K562 (cell line): ENCODE measurements at regions not wholly inside any gene's neighbourhood (a gene's known extent, or its start where the extent isn't known, plus 50 kb on each side); places are given as distances from the start of the nearest gene placed in this dataset.

Source experiments
- ATAC-seq: fragments of 200-7000 bp; cut with Tn5 transposase; 3 replicates; pipeline ENCODE4 v1.9.1; 2020; ENCODE audit warnings: moderate library complexity
- BruUV-seq: library from RNA; stranded (reverse); fragments of 400-500 nt; replicated peaks from 2 replicates; lab custom pipeline; 2021; lab: Mats Ljungman, UMichigan
- CTCF ChIA-PET: fragments of 300-600 bp; formaldehyde crosslinking; extraction: SDS; loops from one replicate; lab custom pipeline; 2021; ENCODE audit warnings: low intra/inter-chr PET ratio; lab: Yijun Ruan, JAX
- POLR2A ChIA-PET: fragments of 300-600, 350-650 bp; sonication (Branson Sonifier 250); formaldehyde crosslinking; extraction: SDS; loops from one replicate; lab custom pipeline; 2021; ENCODE audit warnings: antibody characterized with exemption, inconsistent platforms; lab: Yijun Ruan, JAX
- DNase-seq, 4 experiments: peaks; one replicate each; pipeline versions ENCODE4 v3.0.0 to v3.0.0-alpha.2; 2011 to 2018; ENCODE audit warnings: low spot score in 3 of 4, mixed read lengths in 3 of 4; ENCODE audit errors: extremely low read depth in 1 of 4
- FAIRE-seq: peaks from 2 replicates; lab custom pipeline; 2011; peaks lifted over from hg19 to GRCh38; lab: Jason Lieb, UNC
- H2AFZ ChIP-seq: 2 replicates; pipeline ENCODE4 v1.6.0; 2011; ENCODE audit warnings: low read depth, low read length, control low read depth, inconsistent platforms
- H3K27ac ChIP-seq: fragments of 200-600 bp; 3 replicates; pipeline ENCODE4 v1.8.0; 2011; ENCODE audit warnings: low read depth, mild to moderate bottlenecking, control low read depth, inconsistent platforms, low read length, moderate library complexity, mixed read lengths; ENCODE audit errors: extremely low read depth
- H3K27me3 ChIP-seq, 2 experiments: fragments of 300-600 bp in 1 of 2; 2 replicates in 1 of 2; 3 replicates in 1 of 2; pipeline versions ENCODE4 v1.6.0 to v1.8.0; 2011; ENCODE audit warnings: inconsistent platforms in 2 of 2, low read length in 2 of 2, mild to moderate bottlenecking in 1 of 2, mixed read lengths in 1 of 2, moderate library complexity in 1 of 2; ENCODE audit not compliant: control insufficient read depth in 2 of 2, insufficient read depth in 2 of 2
- H3K36me3 ChIP-seq: fragments of 300-600 bp; 3 replicates; pipeline ENCODE4 v1.8.0; 2011; ENCODE audit warnings: mild to moderate bottlenecking, low read length, inconsistent platforms; ENCODE audit not compliant: control insufficient read depth, insufficient read depth
- H3K4me1 ChIP-seq, 2 experiments: fragments of 200-600 bp in 1 of 2; replicated peaks in 1 of 2; 2 replicates in 1 of 2; 3 replicates in 1 of 2; pipeline versions ENCODE4 v1.5.1 to v1.8.0; 2011; ENCODE audit warnings: inconsistent platforms in 2 of 2, low read length in 2 of 2, mild to moderate bottlenecking in 1 of 2, mixed read lengths in 1 of 2, moderate library complexity in 1 of 2; ENCODE audit not compliant: control insufficient read depth in 2 of 2, insufficient read depth in 2 of 2
- H3K4me2 ChIP-seq: 2 replicates; pipeline ENCODE4 v1.6.1; 2011; ENCODE audit warnings: low read length, control low read depth, inconsistent platforms, mixed read lengths; ENCODE audit not compliant: insufficient read depth
- H3K4me3 ChIP-seq: fragments of 200-600 bp; sonication (generic), shearing (Covaris generic); 2 replicates; pipeline ENCODE4 v1.5.1; 2016; ENCODE audit warnings: control low read depth, inconsistent platforms
- H3K79me2 ChIP-seq: fragments of 200-600 bp; 3 replicates; pipeline ENCODE4 v1.8.0; 2011; ENCODE audit warnings: low read length, inconsistent platforms; ENCODE audit not compliant: control insufficient read depth, insufficient read depth
- H3K9ac ChIP-seq, 2 experiments: 2 replicates each; pipeline versions ENCODE4 v1.6.0 to v1.6.1; 2011; ENCODE audit warnings: low read depth in 2 of 2, low read length in 2 of 2, control low read depth in 1 of 2, inconsistent platforms in 1 of 2, mild to moderate bottlenecking in 1 of 2, mixed read lengths in 1 of 2; ENCODE audit not compliant: insufficient read depth in 1 of 2
- H3K9me1 ChIP-seq: one replicate; pipeline ENCODE4 v1.6.0; 2011; ENCODE audit warnings: inconsistent platforms, mild to moderate bottlenecking, low read length, moderate library complexity; ENCODE audit not compliant: control insufficient read depth, insufficient read depth
- H3K9me3 ChIP-seq: replicated peaks from 2 replicates; pipeline ENCODE4 v1.5.1; 2011; ENCODE audit warnings: low read depth, low read length, inconsistent platforms; ENCODE audit not compliant: control insufficient read depth, insufficient read depth
- H4K20me1 ChIP-seq: replicated peaks from 2 replicates; pipeline ENCODE4 v1.6.1; 2011; ENCODE audit warnings: low read length, inconsistent platforms, mixed read lengths; ENCODE audit not compliant: control insufficient read depth, insufficient read depth
- CHCHD3 ChIP-seq: fragments of 250-450 bp; sonication (Bioruptor Pico); IDR thresholded peaks from 2 replicates; pipeline ENCODE4 v2.1.2; 2022; ENCODE audit warnings: mild to moderate bottlenecking
- CHD4 ChIP-seq: fragments of 200-600 bp; sonication (generic); IDR thresholded peaks from 3 replicates; pipeline ENCODE4 v1.6.1; 2012; ENCODE audit warnings: low read depth, mild to moderate bottlenecking, mixed read lengths, low read length, inconsistent platforms; ENCODE audit not compliant: insufficient read depth, insufficient replicate concordance, poor library complexity, severe bottlenecking
- CTBP1 ChIP-seq: fragments of 450-650 bp; IDR thresholded peaks from 2 replicates; pipeline ENCODE4 v1.6.1; 2016; ENCODE audit warnings: borderline replicate concordance
- DEAF1 ChIP-seq: fragments of 450-650 bp; formaldehyde crosslinking; IDR thresholded peaks from 2 replicates; pipeline ENCODE4 v1.4.0; 2020; ENCODE audit warnings: mild to moderate bottlenecking, moderate library complexity
- EGR1 ChIP-seq: fragments of 450-650 bp; conservative IDR thresholded peaks from 2 replicates; pipeline ENCODE4 v1.6.1; 2017; ENCODE audit warnings: mild to moderate bottlenecking
- ETS2 ChIP-seq: IDR thresholded peaks from 2 replicates; pipeline ENCODE4 v1.6.1; 2016; ENCODE audit warnings: borderline replicate concordance, missing genetic modification characterization, mild to moderate bottlenecking, moderate library complexity, missing compliant biosample characterization; ENCODE audit not compliant: poor library complexity, severe bottlenecking
- KDM5B ChIP-seq: fragments of 200-600 bp; sonication (generic); IDR thresholded peaks from 2 replicates; pipeline ENCODE4 v1.6.1; 2012; ENCODE audit warnings: low read depth, mild to moderate bottlenecking, moderate library complexity, low read length, control low read depth, inconsistent platforms; ENCODE audit not compliant: insufficient replicate concordance
- NFE2L1 ChIP-seq: fragments of 450-650 bp; IDR thresholded peaks from 2 replicates; pipeline ENCODE4 v1.6.1; 2016; ENCODE audit warnings: missing genetic modification characterization, low read depth, mild to moderate bottlenecking, missing compliant biosample characterization, moderate library complexity, borderline replicate concordance
- RB1 ChIP-seq: fragments of 450-650 bp; IDR thresholded peaks from 2 replicates; pipeline ENCODE4 v1.6.1; 2017; ENCODE audit warnings: low read depth, mild to moderate bottlenecking
- RNF219 ChIP-seq: fragments of 250-450 bp; sonication (Bioruptor Pico); IDR thresholded peaks from 2 replicates; pipeline ENCODE4 v1.5.0; 2022; ENCODE audit warnings: mild to moderate bottlenecking
- RUNX1 ChIP-seq: sonication (generic); IDR thresholded peaks from 2 replicates; pipeline ENCODE4 v1.6.1; 2016; ENCODE audit warnings: antibody characterized with exemption, low read depth
- SAFB ChIP-seq: fragments of 200-400 bp; formaldehyde crosslinking; IDR thresholded peaks from 2 replicates; pipeline ENCODE4 v1.6.1; 2017; ENCODE audit warnings: low read depth, low read length, borderline replicate concordance
- SNAPC5 ChIP-seq: fragments of 250-450 bp; sonication (Bioruptor Pico); IDR thresholded peaks from 2 replicates; pipeline ENCODE4 v1.8.0; 2021; ENCODE audit warnings: moderate library complexity, mild to moderate bottlenecking, inconsistent platforms
- SREBF1 ChIP-seq: fragments of 150-350 bp; IDR thresholded peaks from 2 replicates; pipeline ENCODE4 v1.6.1; 2014; ENCODE audit warnings: antibody characterized with exemption, low read depth, low read length, borderline replicate concordance
- THRAP3 ChIP-seq: fragments of 450-650 bp; IDR thresholded peaks from 2 replicates; pipeline ENCODE4 v1.6.1; 2016; ENCODE audit warnings: mild to moderate bottlenecking, inconsistent platforms, borderline replicate concordance
- ZBTB49 ChIP-seq: sonication (generic); formaldehyde crosslinking; IDR thresholded peaks from 2 replicates; pipeline ENCODE4 v1.8.0; 2022; ENCODE audit warnings: missing genetic modification reagents, mild to moderate bottlenecking, borderline replicate concordance
- ZNF444 ChIP-seq: fragments of 250-450 bp; sonication (Bioruptor Pico); IDR thresholded peaks from 2 replicates; pipeline ENCODE4 v1.4.0; 2020; ENCODE audit warnings: mild to moderate bottlenecking, moderate library complexity
- ZNF668 ChIP-seq: fragments of 250-450 bp; sonication (Bioruptor Pico); IDR thresholded peaks from 2 replicates; pipeline ENCODE4 v1.8.0; 2022; ENCODE audit warnings: mild to moderate bottlenecking, inconsistent platforms
- WGBS: fragments of 100-300 bp; shearing (Covaris generic); methylation state at CpG from one replicate; pipeline ENCODE4 v1.1.6; 2016; ENCODE audit warnings: low coverage, mixed read lengths; ENCODE audit not compliant: insufficient coverage; ENCODE audit errors: missing lambda C conversion rate; 5-methylcytosine and 5-hydroxymethylcytosine counted together
- in situ Hi-C: fragments of 300-500 bp; cut with MboI; formaldehyde crosslinking; loops from 4 replicates; pipeline ENCODE4 v1.15.0; 2018; ENCODE audit warnings: inconsistent platforms, mixed read lengths
- intact Hi-C: fragments of 100-400 bp; cut with micrococcal nuclease; formaldehyde crosslinking; loops from 2 replicates; pipeline ENCODE4 v1.14.2; 2022

- WGBS: 0% methylated on average over 6 of the region's 6 CpGs
- H3K27me3 ChIP-seq: peaks cover 0 to 40% of the 10 kb centered on the region in 2 experiments; a peak in 3 of 5 replicates
- TF ChIP-seq ZNF444 (CRISPR knock-in tag) (no peak), KDM5B (no peak), NFE2L1 (no peak), RUNX1 (no peak), CTBP1 (no peak), ZBTB49 (CRISPR knock-in tag) (no peak), RNF219 (CRISPR knock-in tag) (no peak), DEAF1 (CRISPR knock-in tag) (no peak), CHD4 (no peak), ETS2 (no peak), SAFB (no peak), CHCHD3 (CRISPR knock-in tag) (no peak), RB1 (no peak), ZNF668 (CRISPR knock-in tag) (no peak), SREBF1 (no peak), THRAP3 (no peak), SNAPC5 (no peak), EGR1 (no peak)
- H3K9me3 ChIP-seq: no peaks in the 10 kb centered on the region
- FAIRE-seq: no peak
- intact Hi-C loops: no loop called here
- DNase-seq: no peak
- no peaks in the 10 kb centered on the region for H4K20me1 ChIP-seq
- ATAC-seq: no peak
- ChIA-PET POLR2A (interaction anchor here (0.6 to 0.7 kb wide), 2 partner anchors 16 to 320 kb away, joined by 3 read pairs; no protein-coding TSS in a partner anchor), CTCF (no interaction called here)
- H3K4me3 ChIP-seq: no peak overlapping the region
- no peak overlapping the region for H3K27ac ChIP-seq
- no TSS peak for BruUV-seq
- no peak overlapping the region for H3K4me2 ChIP-seq
- in situ Hi-C loops: no loop called here
- H2AFZ ChIP-seq: no peak overlapping the region
- H3K36me3 ChIP-seq: no peaks in the 10 kb centered on the region
- no peak overlapping the region for H3K9ac ChIP-seq
- H3K9me1 ChIP-seq: no peaks in the 10 kb centered on the region
- H3K79me2 ChIP-seq: no peaks in the 10 kb centered on the region
- H3K4me1 ChIP-seq: no peaks in the 10 kb centered on the region
These were observed 258.7 kb downstream of the DLL1 start for GRCh38 chr6:170032197-170032596.
